Stimulated activated CD8-positive, alpha-beta memory T cell treated with anti-CD3 and anti-CD28 coated beads, Interleukin-15, amount 100 ng/mL, for 1 hour (primary cell): ENCODE measurements at regions not wholly inside any gene's neighbourhood (a gene's known extent, or its start where the extent isn't known, plus 50 kb on each side); places are given as distances from the start of the nearest gene placed in this dataset.

Experiments
- DNase-seq: peaks from one replicate; pipeline ENCODE4 v3.0.0-alpha.2; 2020; ENCODE audit warnings: low read depth

DNA sequence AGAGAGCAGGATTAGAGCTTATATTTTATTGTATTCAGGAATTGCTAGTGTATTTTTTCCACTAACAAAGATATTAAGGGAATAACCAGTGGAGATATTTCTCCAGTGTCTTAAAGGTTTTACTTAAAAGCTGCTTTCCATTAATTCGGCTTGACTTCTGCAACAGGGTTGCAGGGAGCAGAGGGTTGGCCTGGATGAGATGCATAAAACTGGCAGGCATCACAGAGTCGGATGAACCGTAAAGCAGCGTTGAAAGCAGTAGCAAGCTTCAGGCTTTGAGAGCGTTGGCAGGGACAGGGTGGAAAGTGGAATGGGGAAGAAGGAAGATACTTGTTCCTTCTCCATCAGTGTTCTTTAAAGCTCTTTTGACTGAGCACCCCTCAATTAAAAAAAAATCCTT is 237.2 kb downstream of the LMO4 start:
- no peak for DNase-seq

- DNase-seq = no peak
Observed at GRCh38 chr1:87568005-87568404, 239.3 kb downstream of the LMO4 start.

- DNase-seq = no peak
Observed at GRCh38 chr1:87568911-87569310, 240.2 kb downstream of the LMO4 start.

- DNase-seq = no peak
Observed at GRCh38 chr1:87572008-87572407, 243.3 kb downstream of the LMO4 start.

DNA sequence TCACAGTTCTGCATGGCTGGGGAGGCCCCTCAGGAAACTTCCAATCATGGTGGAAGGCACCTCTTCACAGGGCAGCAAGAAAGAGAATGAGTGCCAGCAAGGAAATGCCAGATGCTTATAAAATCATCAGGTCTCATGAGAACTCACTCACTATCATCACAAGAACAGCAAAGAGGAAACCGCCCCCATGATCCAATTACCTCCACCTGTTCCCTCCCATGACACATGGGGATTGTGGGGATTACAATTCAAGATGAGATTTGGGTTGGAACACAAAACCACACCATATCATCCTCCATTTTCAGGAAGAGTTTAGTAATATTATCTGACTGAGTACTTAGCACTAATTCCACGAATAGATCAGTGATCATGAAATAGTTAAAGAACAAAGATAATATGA is 244.2 kb downstream of the LMO4 start:
- no peak for DNase-seq

- no peak for DNase-seq
Observed at GRCh38 chr1:87575528-87575927, 246.8 kb downstream of the LMO4 start.

DNA sequence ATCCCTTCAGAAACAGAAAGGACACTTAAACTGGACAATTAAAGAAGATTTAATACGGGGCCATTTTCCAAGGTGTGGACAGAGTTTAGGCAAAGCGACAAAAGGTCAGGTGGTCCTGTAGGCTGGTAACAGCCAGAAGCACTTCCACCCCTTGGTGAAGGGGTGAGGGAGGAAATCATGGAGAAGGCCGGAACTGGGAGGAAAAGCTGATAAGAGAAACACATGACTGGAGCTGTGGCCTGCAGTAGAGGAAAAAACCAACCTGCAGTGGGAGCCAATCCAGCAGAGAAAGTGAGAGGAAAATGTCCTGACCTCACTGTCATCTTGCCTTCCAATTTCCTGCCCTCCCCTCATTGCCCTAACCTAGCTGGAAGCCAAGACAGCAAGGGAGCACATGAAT is 249.8 kb downstream of the LMO4 start:
- no peak for DNase-seq

DNA sequence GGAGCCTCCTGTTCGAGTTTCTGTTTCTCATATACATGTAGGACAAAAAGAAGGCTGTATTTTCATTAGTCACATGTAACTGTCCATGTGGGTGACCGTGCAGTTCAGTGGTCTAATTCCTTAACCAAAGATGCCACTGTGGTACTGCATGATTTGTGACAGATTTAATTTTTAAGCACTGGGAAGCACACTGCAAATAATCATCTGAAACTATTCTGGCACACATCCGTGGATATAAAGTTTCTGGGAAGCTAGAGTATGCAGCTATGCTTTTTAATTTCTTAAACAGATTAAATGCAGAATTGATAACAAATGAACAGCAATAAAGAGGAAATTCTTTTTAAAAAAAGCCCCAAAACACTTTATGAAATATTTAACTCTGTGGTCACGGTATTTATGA is 254.8 kb downstream of the LMO4 start:
- DNase-seq = no peak

DNA sequence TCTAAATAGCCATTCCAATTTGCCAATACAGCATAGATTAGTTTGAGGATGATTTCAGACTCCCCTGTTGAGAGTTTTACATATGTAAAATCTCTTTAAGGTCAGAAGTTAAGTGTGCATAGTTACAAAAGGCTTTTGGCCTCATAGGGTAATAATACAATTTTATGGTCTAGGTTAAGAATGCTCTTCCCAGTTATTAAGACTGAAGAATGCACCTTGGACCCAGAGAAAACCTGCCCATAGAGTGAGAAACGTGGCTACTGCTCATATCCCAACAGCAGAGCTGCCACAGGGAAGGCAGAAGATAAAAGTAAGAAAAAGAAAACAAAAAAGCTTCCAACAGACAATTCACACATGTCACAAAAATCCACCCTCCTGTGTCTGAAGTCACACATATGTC is 255.9 kb downstream of the LMO4 start:
- no peak for DNase-seq

GRCh38 chr1:87586501-87586900 is 257.8 kb downstream of the LMO4 start:
- no peak for DNase-seq

DNA sequence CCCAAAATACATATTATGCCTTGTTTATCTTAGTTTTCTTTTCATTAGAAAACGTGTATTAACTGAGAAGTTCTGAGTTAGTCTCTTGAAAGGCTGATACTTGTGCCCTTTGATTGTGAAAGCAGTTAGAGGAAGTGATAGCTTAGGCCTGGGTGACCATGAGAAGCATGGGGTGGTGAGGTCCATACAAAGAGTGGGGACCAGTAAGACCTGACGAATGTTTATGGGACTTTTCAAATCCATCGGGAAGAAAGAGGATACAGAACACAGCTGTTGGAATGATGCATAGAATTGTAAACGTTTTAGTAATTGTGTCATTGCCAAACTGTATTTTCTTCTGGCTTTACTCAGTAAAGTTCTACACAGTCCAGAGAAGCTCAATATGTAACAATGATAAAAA is 259.8 kb downstream of the LMO4 start:
- DNase-seq = no peak

DNA sequence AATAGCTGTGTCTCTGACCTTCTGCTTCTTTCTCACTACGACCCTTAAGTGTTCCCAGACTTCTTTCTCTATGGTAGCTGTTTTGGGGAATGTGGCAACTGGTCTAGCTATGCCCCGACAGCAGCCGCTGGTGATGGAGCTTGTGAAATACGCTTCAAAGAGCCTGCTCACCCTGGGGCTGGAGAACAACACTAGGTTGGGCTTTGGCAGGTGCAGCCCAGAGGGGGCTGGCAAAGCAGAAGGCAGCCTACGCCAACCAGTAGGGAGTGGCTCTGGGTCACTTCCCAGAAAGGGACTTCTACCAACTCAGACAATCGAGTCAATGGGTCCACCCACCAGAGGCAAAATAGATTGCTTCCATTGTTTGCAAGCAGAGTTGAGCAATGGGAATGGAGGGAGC is 262.8 kb downstream of the LMO4 start:
- DNase-seq = no peak

- DNase-seq = no peak
Observed at GRCh38 chr1:87592156-87592555, 263.5 kb downstream of the LMO4 start.

- no peak for DNase-seq
Observed at GRCh38 chr1:87594736-87595383, 266.2 kb downstream of the LMO4 start.

DNA sequence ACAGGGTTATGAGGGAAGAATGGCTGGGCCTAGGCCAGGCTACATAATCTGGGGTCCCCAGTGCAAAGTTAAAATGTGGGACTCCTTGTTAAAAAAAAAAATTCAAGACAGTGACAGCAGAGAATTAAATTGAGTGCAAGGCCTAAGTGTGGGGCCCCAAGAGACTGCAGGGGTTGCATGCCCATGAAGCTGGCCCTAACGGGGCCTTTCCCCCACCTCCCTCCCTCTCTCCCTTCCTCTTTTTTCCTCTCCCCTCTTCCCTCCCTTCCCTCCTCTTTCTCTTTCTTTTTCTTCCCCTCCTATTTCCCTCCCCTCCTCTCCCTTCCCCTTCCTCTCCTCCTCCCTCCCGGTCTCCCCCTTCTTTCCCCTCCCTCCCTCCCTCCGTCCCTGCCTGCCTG is 266.7 kb downstream of the LMO4 start:
- no peak for DNase-seq

GRCh38 chr1:87598429-87598828 is 269.7 kb downstream of the LMO4 start:
- DNase-seq = no peak

GRCh38 chr1:87599569-87599968 is 270.9 kb downstream of the LMO4 start:
- no peak for DNase-seq

DNA sequence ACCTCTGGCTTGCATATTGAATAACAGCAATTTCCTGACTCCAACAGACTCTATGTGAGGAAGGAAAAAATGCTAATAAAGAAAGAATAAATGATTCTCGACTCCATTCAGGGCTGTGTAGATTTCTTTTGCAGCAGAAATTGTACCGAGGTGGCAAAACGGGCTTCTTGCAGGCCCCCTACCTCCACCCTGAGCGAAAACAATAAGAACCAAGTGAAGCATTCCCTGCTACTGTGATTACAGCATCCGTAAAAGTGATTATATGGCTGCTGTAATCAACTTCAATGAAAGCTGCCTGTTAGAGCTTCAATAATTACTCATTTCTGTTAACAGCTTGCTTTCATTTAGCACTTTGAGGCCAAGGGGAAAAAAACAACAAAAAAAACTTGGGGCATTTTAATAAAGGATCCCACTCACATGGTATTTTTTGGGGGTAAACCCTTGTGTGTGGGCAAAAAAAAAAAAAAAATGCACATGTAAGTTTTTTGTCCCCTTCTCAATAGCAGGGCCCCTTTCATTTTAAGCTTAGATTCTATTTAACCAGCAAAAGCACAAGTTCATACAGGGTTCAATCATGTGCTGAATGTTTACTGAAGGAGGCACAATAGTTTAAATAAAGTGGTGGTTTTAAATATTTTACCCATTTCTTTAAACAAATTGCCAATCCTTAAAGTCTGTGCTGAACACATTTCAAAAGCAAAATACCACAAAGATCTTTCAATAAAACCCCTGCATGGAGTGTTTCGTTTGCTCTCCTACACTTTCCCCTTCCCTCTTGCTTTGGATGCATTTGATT is 271.6 kb downstream of the LMO4 start:
- DNase-seq = no peak

GRCh38 chr1:87600854-87601253 is 272.2 kb downstream of the LMO4 start:
- DNase-seq = no peak

GRCh38 chr1:87603626-87604025 is 274.9 kb downstream of the LMO4 start:
- no peak for DNase-seq

GRCh38 chr1:87612956-87613355 is 284.3 kb downstream of the LMO4 start:
- DNase-seq = no peak

DNA sequence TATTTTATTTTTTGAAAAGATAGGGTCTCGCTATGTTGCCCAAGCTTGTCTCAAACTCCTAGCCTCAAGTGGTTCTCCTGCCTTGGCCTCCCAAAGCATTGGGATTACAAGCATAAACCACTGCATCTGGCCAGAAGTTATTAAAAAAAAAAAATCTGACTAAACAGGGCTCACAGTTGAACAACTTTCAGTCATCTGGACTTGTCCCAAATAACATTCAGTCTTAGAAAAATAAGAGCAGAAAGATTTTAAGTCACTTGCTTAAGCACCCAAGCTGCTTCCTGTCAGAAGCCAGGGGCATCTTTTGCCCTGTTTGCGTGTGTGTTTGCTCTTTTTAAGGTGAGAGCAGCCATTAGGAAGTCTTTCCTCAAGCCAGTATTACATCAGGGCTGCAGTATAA is 286.8 kb downstream of the LMO4 start:
- no peak for DNase-seq

DNA sequence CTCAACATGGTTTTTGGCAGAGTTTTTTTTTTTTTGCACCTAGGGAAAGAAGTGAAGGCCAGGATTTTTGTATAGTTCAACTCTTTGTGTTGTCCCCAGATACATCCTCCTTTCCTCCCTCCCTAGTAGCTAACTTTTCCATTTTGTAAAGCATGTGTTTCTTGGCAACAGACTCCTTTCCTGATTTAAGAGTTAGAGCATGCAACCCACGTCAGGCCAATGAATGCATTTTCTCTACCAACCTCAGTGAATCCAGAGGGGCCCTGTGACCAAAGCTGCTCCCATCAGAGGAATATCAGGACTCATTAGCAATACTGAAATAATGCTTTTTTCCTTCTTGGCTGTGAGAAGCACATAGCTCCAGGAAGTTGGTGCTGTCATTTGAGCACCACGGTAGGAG is 287.2 kb downstream of the LMO4 start:
- DNase-seq = no peak

GRCh38 chr1:87620807-87621206 is 292.1 kb downstream of the LMO4 start:
- no peak for DNase-seq
